Thyroid gland (tissue), 4 donors: ENCODE measurements at regions not wholly inside any gene's neighbourhood (a gene's known extent, or its start where the extent isn't known, plus 50 kb on each side); places are given as distances from the start of the nearest gene placed in this dataset.

Experiments used
- CTCF ChIP-seq, 6 experiments: fragments of 200-600 bp in 3 of 6; fragments of 450-650 bp in 3 of 6; sonication (generic) in 3 of 6; IDR thresholded peaks; one replicate each; pipeline ENCODE4 v1.5.1; 2016 to 2019; ENCODE audit warnings: antibody characterized with exemption in 6 of 6, mild to moderate bottlenecking in 2 of 6, inconsistent platforms in 1 of 6, moderate library complexity in 1 of 6
- POLR2A ChIP-seq, 2 donors: fragments of 450-650 bp; IDR thresholded peaks; one replicate each; pipeline ENCODE4 v1.6.1; 2017; ENCODE audit warnings: antibody characterized with exemption in 2 of 2, mild to moderate bottlenecking in 2 of 2, moderate library complexity in 1 of 2

DNA sequence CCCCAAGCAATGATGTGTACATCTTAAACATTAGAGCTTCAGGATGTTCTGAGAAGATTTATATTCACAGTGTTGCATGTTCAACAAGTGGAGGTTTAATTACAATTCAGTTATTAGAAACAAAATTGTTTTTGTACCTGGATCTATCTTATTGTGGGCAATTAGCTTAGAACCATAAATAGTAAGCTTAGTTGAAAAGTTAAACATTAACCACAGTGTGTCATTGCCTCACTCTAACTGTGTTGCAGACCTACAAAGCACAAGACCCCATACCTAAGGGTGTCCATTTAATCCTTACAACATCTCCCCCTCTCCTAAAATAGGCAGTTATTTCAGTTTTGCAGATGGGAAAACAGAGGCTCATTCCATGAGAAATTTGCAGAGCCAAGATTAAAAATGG is 632.0 kb upstream of the SOX9 start:
- no peak for TF ChIP-seq CTCF (IDR thresholded peaks at IDR 0.05)
- no peak for TF ChIP-seq POLR2A (IDR thresholded peaks at IDR 0.05)
